ENCODE measurements at regions not wholly inside any gene's neighbourhood (a gene's known extent, or its start where the extent isn't known, plus 50 kb on each side); places are given as distances from the start of the nearest gene placed in this dataset.

DNA sequence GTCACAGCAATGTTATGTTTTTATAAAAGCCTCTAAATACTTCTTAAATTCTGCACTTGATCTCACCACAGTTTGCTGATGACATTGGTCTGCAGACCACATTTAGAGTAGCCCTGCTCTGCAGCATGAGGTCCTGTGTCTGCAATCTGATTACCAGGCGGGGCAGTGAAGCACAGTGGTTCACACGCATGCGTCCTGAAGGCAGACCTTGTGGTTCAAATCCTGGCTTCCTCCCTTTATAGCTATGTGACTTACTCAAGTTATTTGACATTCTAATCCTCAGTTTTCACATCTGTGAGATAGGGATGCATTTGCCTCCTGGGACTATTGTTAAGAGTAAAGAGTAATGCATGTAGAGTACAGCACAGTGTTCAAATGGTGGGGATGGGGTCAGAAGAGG is 50.3 kb downstream of the BMAL2 start:
- Histone ChIP-seq H3K4me1 (ENCODE audit: control insufficient read depth, insufficient read depth, low read length, poor library complexity, severe bottlenecking) (no peaks in the 10 kb centered on the region), H3K27ac (ENCODE audit: insufficient read depth, low read length, poor library complexity, severe bottlenecking) (no peak overlapping the region), H3K27me3 (ENCODE audit: control insufficient read depth, insufficient read depth, low read length) (no peaks in the 10 kb centered on the region), H3K9me3 (ENCODE audit: control insufficient read depth in 2 of 2, low read length in 2 of 2) (no peaks in the 10 kb centered on the region), H3K36me3 (ENCODE audit: control insufficient read depth, insufficient read depth, low read length) (no peaks in the 10 kb centered on the region), H3K4me3 (ENCODE audit: low read depth, low read length) (no peak overlapping the region)
- ATAC-seq (ENCODE audit: low read depth in 2 of 2) (no peak), DNase-seq (no peak)
- Mint-ChIP-seq H3K36me3 (no peaks in the 10 kb centered on the region), H3K4me1 (no peaks in the 10 kb centered on the region), H3K27me3 (no peaks in the 10 kb centered on the region), H3K4me3 (no peak overlapping the region), H3K27ac (no peak overlapping the region), H3K9me3 (no peaks in the 10 kb centered on the region)

GRCh38 chr12:27383429-27384260 is 51.0 kb downstream of the BMAL2 start:
- Mint-ChIP-seq H3K4me3 (no peak overlapping the region), H3K9me3 (no peaks in the 10 kb centered on the region), H3K27me3 (peaks cover 3% of the 10 kb centered on the region)

DNA sequence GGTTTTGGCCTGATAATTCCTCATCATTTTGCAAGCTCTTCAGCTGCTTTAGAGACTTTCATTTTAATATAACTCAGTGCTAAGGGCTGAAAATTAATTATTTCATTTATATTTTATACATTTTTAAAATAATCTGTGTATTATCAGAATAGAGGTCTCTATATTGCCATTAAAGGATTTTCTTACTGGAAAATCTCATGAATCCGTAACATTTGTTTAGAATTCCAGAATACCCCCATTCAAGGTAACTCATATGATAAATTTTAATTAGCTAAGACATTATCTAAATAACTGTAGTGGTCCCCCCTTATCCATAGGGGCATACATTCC is 51.6 kb downstream of the BMAL2 start:
- Histone ChIP-seq H3K9me3 (ENCODE audit: control insufficient read depth in 2 of 2, low read length in 2 of 2) (no peaks in the 10 kb centered on the region), H3K27ac (ENCODE audit: insufficient read depth, low read length, poor library complexity, severe bottlenecking) (no peak overlapping the region), H3K4me1 (ENCODE audit: control insufficient read depth, insufficient read depth, low read length, poor library complexity, severe bottlenecking) (no peaks in the 10 kb centered on the region), H3K36me3 (ENCODE audit: control insufficient read depth, insufficient read depth, low read length) (no peaks in the 10 kb centered on the region), H3K27me3 (ENCODE audit: control insufficient read depth, insufficient read depth, low read length) (no peaks in the 10 kb centered on the region), H3K4me3 (ENCODE audit: low read depth, low read length) (no peak overlapping the region)
- Mint-ChIP-seq H3K9me3 (no peaks in the 10 kb centered on the region), H3K4me1 (no peaks in the 10 kb centered on the region), H3K27ac (no peak overlapping the region), H3K4me3 (no peak overlapping the region), H3K36me3 (no peaks in the 10 kb centered on the region), H3K27me3 (peaks cover 4% of the 10 kb centered on the region)
- ATAC-seq (ENCODE audit: low read depth in 2 of 2): no peak
- no peak for DNase-seq

More at GRCh38 chr12:27383429-27384260, 51.0 kb downstream of the BMAL2 start:
- Mint-ChIP-seq H3K36me3 (no peaks in the 10 kb centered on the region), H3K4me1 (no peaks in the 10 kb centered on the region), H3K27ac (no peak overlapping the region)
- H3K27ac ChIP-seq (ENCODE audit: insufficient read depth, low read length, poor library complexity, severe bottlenecking): no peak overlapping the region
- DNase-seq (peak; percentile 29 to 74 (median 38)), ATAC-seq (ENCODE audit: low read depth in 2 of 2) (no peak)
- no peaks in the 10 kb centered on the region for H3K36me3 ChIP-seq (ENCODE audit: control insufficient read depth, insufficient read depth, low read length)
- H3K27me3 ChIP-seq (ENCODE audit: control insufficient read depth, insufficient read depth, low read length): no peaks in the 10 kb centered on the region
- no peak overlapping the region for H3K4me3 ChIP-seq (ENCODE audit: low read depth, low read length)
- H3K9me3 ChIP-seq (ENCODE audit: control insufficient read depth in 2 of 2, low read length in 2 of 2): no peaks in the 10 kb centered on the region
- H3K4me1 ChIP-seq (ENCODE audit: control insufficient read depth, insufficient read depth, low read length, poor library complexity, severe bottlenecking): no peaks in the 10 kb centered on the region

DNA sequence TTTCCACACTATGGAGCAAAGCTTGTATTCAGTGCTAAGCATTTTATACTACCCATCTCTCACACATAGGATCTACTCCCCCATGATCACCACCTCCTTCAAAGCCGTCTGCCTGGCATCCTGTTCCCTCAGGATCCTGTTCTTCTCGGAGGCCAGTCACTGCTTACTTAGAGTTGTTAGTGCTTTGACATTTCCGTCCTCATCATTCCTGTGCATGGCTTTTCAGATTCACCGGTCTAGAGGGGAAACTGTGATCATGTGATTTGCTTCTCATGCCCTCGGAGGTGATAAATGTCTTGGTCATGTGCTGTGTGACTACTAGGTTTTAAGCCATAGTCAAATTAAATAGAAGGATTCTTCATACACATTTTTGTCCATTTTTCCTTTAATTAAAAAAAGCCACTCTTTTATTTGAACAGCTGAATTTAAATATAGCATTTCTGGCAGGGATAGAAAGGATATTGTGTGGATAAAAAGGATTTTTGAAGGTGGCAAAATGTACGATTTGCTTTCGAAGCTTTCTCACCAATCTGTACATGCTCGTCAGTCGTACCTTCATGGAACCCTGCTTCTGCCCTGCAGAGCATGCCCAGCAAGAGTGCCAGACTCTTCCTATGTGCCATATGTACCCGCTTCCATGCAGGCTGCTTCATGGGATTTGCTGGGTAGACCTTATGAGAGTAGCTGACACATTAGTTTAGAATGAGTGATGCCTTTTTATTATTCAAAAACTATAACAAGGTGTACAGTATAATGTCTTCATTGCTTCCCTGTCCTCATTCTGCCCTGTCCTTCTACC is 53.3 kb downstream of the BMAL2 start:
- no peaks in the 10 kb centered on the region for H3K36me3 Mint-ChIP-seq
- Histone ChIP-seq H3K27me3 (ENCODE audit: control insufficient read depth, insufficient read depth, low read length) (no peaks in the 10 kb centered on the region), H3K36me3 (ENCODE audit: control insufficient read depth, insufficient read depth, low read length) (no peaks in the 10 kb centered on the region), H3K27ac (ENCODE audit: insufficient read depth, low read length, poor library complexity, severe bottlenecking) (no peak overlapping the region), H3K4me1 (ENCODE audit: control insufficient read depth, insufficient read depth, low read length, poor library complexity, severe bottlenecking) (no peaks in the 10 kb centered on the region), H3K9me3 (ENCODE audit: control insufficient read depth in 2 of 2, low read length in 2 of 2) (no peaks in the 10 kb centered on the region), H3K4me3 (ENCODE audit: low read depth, low read length) (no peak overlapping the region)
- H3K4me3 Mint-ChIP-seq: no peak overlapping the region
- no peak overlapping the region for H3K27ac Mint-ChIP-seq
- no peaks in the 10 kb centered on the region for H3K4me1 Mint-ChIP-seq
- H3K27me3 Mint-ChIP-seq: peaks cover 4% of the 10 kb centered on the region
- DNase-seq (no peak), ATAC-seq (ENCODE audit: low read depth in 2 of 2) (no peak)
- no peaks in the 10 kb centered on the region for H3K9me3 Mint-ChIP-seq

- H3K36me3 ChIP-seq (ENCODE audit: control insufficient read depth, insufficient read depth, low read length): no peaks in the 10 kb centered on the region
- no peaks in the 10 kb centered on the region for H3K4me1 Mint-ChIP-seq
- H3K4me1 ChIP-seq (ENCODE audit: control insufficient read depth, insufficient read depth, low read length, poor library complexity, severe bottlenecking): no peaks in the 10 kb centered on the region
- H3K9me3 ChIP-seq (ENCODE audit: control insufficient read depth in 2 of 2, low read length in 2 of 2): no peaks in the 10 kb centered on the region
- ATAC-seq (ENCODE audit: low read depth in 2 of 2) (no peak), DNase-seq (no peak)
- no peak overlapping the region for H3K27ac ChIP-seq (ENCODE audit: insufficient read depth, low read length, poor library complexity, severe bottlenecking)
- no peak overlapping the region for H3K4me3 ChIP-seq (ENCODE audit: low read depth, low read length)
- H3K36me3 Mint-ChIP-seq: no peaks in the 10 kb centered on the region
- peaks cover 0 to 2% (median 0%) of the 10 kb centered on the region in 7 donors for H3K9me3 Mint-ChIP-seq
- H3K27ac Mint-ChIP-seq: no peak overlapping the region
- no peak overlapping the region for H3K4me3 Mint-ChIP-seq
- peaks cover 4% of the 10 kb centered on the region for H3K27me3 Mint-ChIP-seq
- H3K27me3 ChIP-seq (ENCODE audit: control insufficient read depth, insufficient read depth, low read length): no peaks in the 10 kb centered on the region
Measured at GRCh38 chr12:27387473-27387872, 54.8 kb downstream of the BMAL2 start.

GRCh38 chr12:27388650-27389049 is 56.0 kb downstream of the BMAL2 start:
- no peak for DNase-seq
- Histone ChIP-seq H3K4me1 (ENCODE audit: control insufficient read depth, insufficient read depth, low read length, poor library complexity, severe bottlenecking) (no peaks in the 10 kb centered on the region), H3K27ac (ENCODE audit: insufficient read depth, low read length, poor library complexity, severe bottlenecking) (no peak overlapping the region), H3K9me3 (ENCODE audit: control insufficient read depth in 2 of 2, low read length in 2 of 2) (no peaks in the 10 kb centered on the region), H3K4me3 (ENCODE audit: low read depth, low read length) (no peak overlapping the region), H3K27me3 (ENCODE audit: control insufficient read depth, insufficient read depth, low read length) (no peaks in the 10 kb centered on the region), H3K36me3 (ENCODE audit: control insufficient read depth, insufficient read depth, low read length) (no peaks in the 10 kb centered on the region)
- peaks cover 0 to 3% (median 0%) of the 10 kb centered on the region in 7 donors for H3K9me3 Mint-ChIP-seq
- no peaks in the 10 kb centered on the region for H3K4me1 Mint-ChIP-seq
- no peak overlapping the region for H3K4me3 Mint-ChIP-seq
- no peak for ATAC-seq (ENCODE audit: low read depth in 2 of 2)
- H3K36me3 Mint-ChIP-seq: no peaks in the 10 kb centered on the region
- no peak overlapping the region for H3K27ac Mint-ChIP-seq
- H3K27me3 Mint-ChIP-seq: peaks cover 4% of the 10 kb centered on the region

DNA sequence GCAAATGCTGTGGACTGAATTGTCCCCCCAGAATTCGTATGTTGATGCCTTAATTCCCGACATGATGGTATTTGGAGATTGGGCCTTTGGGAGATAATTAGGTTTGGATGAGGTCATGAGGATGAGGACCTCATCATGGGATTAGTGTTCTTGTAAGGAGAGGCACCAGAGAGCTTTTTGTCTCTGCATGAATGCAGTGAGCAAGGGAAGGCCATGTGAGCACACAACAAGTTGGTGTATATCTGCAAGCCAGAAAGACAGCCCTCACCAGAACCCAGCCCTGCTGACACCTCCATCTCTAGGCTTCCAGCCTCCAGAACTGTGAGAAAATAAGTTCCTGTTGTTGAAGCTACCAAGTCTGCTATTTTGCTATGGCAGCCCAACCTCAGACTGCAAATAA is 51.9 kb upstream of the SMCO2 start:
- H3K27ac ChIP-seq (ENCODE audit: insufficient read depth, low read length, poor library complexity, severe bottlenecking): no peak overlapping the region
- Mint-ChIP-seq H3K36me3 (no peaks in the 10 kb centered on the region), H3K9me3 (peaks cover 0 to 3% (median 0%) of the 10 kb centered on the region in 7 donors), H3K4me1 (no peaks in the 10 kb centered on the region), H3K27ac (no peak overlapping the region), H3K4me3 (no peak overlapping the region), H3K27me3 (no peaks in the 10 kb centered on the region)
- H3K27me3 ChIP-seq (ENCODE audit: control insufficient read depth, insufficient read depth, low read length): no peaks in the 10 kb centered on the region
- DNase-seq (no peak), ATAC-seq (ENCODE audit: low read depth in 2 of 2) (no peak)
- no peaks in the 10 kb centered on the region for H3K9me3 ChIP-seq (ENCODE audit: control insufficient read depth in 2 of 2, low read length in 2 of 2)
- no peaks in the 10 kb centered on the region for H3K36me3 ChIP-seq (ENCODE audit: control insufficient read depth, insufficient read depth, low read length)
- no peaks in the 10 kb centered on the region for H3K4me1 ChIP-seq (ENCODE audit: control insufficient read depth, insufficient read depth, low read length, poor library complexity, severe bottlenecking)
- H3K4me3 ChIP-seq (ENCODE audit: low read depth, low read length): no peak overlapping the region

All from CD4-positive, CD25-positive, alpha-beta regulatory T cell (primary cell).